ENCODE measurements at regions not wholly inside any gene's neighbourhood (a gene's known extent, or its start where the extent isn't known, plus 50 kb on each side); places are given as distances from the start of the nearest gene placed in this dataset.

DNA sequence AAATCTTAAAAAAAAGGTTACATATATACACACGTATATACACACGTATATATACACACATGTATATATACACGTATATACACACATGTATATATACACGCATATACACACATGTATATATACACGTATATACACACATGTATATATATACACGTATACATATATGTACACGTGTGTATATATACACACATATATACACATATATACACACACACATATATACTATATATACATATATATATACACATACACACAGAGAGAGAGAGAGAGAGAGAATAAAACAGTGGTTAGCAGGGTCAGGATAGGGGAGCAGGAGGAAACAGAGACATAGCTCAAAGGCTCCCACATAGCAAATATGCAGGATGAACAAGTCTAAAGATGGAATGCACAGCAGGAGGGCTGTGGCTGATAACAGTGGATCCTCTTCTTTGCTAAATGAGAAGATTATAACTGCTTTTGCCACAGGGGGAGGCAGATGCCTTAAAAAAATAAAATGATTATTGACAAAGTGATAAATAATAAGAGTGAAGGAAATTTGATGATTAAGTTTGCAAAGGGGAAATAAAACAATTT is 714.5 kb downstream of the UQCRFS1 start:
- H3K9me3 ChIP-seq (replicated peaks; ENCODE audit: low read length): no peaks in the 10 kb centered on the region
- H3K4me1 ChIP-seq (ENCODE audit: control insufficient read depth, insufficient read depth, low read length): peaks cover 3% of the 10 kb centered on the region
- H3K4me3 ChIP-seq (ENCODE audit: low read length): no peak overlapping the region
- no peaks in the 10 kb centered on the region for H3K36me3 ChIP-seq (ENCODE audit: insufficient read depth, low read length)
- H3K9ac ChIP-seq (ENCODE audit: low read depth, low read length): no peak overlapping the region
- no peaks in the 10 kb centered on the region for H3K27me3 ChIP-seq (ENCODE audit: control insufficient read depth, insufficient read depth, low read length)
- H3K4me2 ChIP-seq (ENCODE audit: low read length): no peak overlapping the region

DNA sequence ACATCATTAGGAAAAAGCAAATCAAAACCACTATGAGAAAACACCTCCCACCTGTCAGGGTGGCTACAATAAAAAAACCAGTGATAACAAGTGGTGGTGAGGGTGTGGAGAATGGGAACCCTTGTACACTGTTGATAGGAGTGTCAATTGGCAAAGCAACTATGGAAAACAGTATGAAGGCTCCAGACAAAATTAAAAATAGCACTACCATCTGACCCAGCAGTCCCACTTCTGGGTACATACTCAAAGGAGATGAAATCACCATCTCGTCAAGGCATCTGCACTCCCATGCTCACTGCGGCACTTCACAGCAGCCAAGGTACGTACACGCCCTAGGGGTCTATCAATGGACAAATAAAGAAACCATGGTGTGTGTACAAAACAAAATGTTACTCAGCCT is 715.1 kb downstream of the UQCRFS1 start:
- no peaks in the 10 kb centered on the region for H3K36me3 ChIP-seq (ENCODE audit: insufficient read depth, low read length)
- H3K4me1 ChIP-seq (ENCODE audit: control insufficient read depth, insufficient read depth, low read length): peaks cover 3% of the 10 kb centered on the region
- no peak overlapping the region for H3K4me3 ChIP-seq (ENCODE audit: low read length)
- no peaks in the 10 kb centered on the region for H3K9me3 ChIP-seq (replicated peaks; ENCODE audit: low read length)
- H3K27me3 ChIP-seq (ENCODE audit: control insufficient read depth, insufficient read depth, low read length): no peaks in the 10 kb centered on the region
- no peak overlapping the region for H3K4me2 ChIP-seq (ENCODE audit: low read length)
- no peak overlapping the region for H3K9ac ChIP-seq (ENCODE audit: low read depth, low read length)

DNA sequence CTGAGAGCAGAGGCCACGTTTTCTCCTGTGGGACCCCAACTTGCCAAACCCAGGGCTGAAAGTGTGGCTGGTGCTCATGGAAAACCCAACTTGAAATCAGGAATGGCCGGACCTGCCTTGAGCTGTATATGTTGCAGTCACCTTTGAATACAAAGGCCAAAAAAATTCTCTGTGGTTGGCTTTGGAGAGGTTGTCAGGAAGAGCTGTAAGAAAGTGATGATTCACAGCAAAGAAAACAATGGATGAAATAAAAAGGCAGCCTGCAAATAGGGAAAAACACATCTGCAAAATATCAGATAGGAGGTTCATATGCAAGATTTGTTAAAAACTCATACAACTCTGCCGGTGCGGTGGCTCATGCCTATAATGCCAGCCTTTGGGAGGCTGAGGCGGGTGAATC is 715.8 kb downstream of the UQCRFS1 start:
- no peak overlapping the region for H3K9ac ChIP-seq (ENCODE audit: low read depth, low read length)
- no peaks in the 10 kb centered on the region for H3K27me3 ChIP-seq (ENCODE audit: control insufficient read depth, insufficient read depth, low read length)
- H3K9me3 ChIP-seq (replicated peaks; ENCODE audit: low read length): no peaks in the 10 kb centered on the region
- no peak overlapping the region for H3K4me2 ChIP-seq (ENCODE audit: low read length)
- no peak overlapping the region for H3K4me3 ChIP-seq (ENCODE audit: low read length)
- no peaks in the 10 kb centered on the region for H3K36me3 ChIP-seq (ENCODE audit: insufficient read depth, low read length)
- H3K4me1 ChIP-seq (ENCODE audit: control insufficient read depth, insufficient read depth, low read length): peaks cover 3% of the 10 kb centered on the region

DNA sequence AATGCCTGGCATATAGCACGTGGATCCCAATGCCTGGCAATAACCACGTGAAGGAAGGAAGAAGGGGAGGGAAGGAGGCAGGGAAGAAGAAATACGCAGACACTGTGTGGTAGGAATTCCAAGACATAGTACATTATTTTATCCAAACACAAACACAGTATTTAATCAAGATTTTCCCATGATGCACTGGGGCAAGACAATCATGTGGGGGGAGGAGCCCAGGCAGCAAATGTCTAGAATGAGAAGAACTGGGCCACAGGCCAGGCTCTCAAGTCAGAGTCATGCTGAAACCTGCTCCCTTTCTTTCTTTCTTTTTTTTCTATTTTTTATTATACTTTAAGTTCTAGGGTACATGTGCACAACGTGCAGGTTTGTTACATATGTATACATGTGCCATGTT is 717.9 kb downstream of the UQCRFS1 start:
- no peaks in the 10 kb centered on the region for H3K27me3 ChIP-seq (ENCODE audit: control insufficient read depth, insufficient read depth, low read length)
- no peaks in the 10 kb centered on the region for H3K9me3 ChIP-seq (replicated peaks; ENCODE audit: low read length)
- H3K9ac ChIP-seq (ENCODE audit: low read depth, low read length): no peak overlapping the region
- H3K4me2 ChIP-seq (ENCODE audit: low read length): no peak overlapping the region
- H3K4me3 ChIP-seq (ENCODE audit: low read length): no peak overlapping the region
- no peaks in the 10 kb centered on the region for H3K36me3 ChIP-seq (ENCODE audit: insufficient read depth, low read length)
- H3K4me1 ChIP-seq (ENCODE audit: control insufficient read depth, insufficient read depth, low read length): peaks cover 3% of the 10 kb centered on the region

DNA sequence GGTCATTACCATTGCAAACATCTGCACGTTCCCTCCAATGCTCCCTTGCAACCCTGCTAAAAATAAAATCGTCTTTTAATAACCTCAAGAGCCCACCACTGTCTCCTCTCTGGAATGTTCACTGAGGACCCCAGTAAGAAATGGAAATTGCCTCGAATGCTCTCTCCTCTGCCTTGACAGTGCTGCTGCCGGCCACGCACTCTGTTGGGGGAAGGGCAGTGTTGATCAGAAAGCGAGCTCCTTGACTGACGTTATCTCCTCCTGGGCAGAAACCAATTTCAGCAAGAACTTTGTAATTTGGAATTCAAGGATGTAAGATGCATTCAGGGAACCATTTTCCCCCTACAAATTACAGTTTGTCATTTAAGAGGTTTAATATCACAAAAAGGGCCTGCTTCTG is 718.5 kb downstream of the UQCRFS1 start:
- no peak overlapping the region for H3K4me3 ChIP-seq (ENCODE audit: low read length)
- no peaks in the 10 kb centered on the region for H3K9me3 ChIP-seq (replicated peaks; ENCODE audit: low read length)
- no peak overlapping the region for H3K4me2 ChIP-seq (ENCODE audit: low read length)

DNA sequence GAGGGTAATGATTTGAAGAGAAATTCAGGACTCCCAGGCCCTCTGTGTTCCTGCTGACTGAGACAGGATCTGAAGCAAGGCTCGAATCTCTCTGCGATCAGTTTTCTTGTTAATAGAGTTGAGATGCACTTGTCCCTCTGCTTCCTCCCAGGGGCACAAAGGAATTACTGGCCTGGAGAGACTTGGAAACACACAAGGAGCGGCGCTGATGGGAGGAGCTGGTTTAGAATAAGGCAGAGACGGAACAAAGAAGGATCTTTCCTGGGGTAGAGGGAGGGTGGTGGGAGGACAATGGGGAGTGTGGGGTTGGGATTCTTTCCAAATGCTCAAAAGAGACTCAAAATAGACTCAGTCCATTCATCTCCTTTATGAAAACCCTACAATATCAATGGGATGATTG is 719.1 kb downstream of the UQCRFS1 start:
- H3K4me1 ChIP-seq (ENCODE audit: control insufficient read depth, insufficient read depth, low read length): peaks cover 3% of the 10 kb centered on the region
- no peaks in the 10 kb centered on the region for H3K36me3 ChIP-seq (ENCODE audit: insufficient read depth, low read length)

More for the DNA sequence above, 718.5 kb downstream of the UQCRFS1 start:
- Histone ChIP-seq H3K27me3 (ENCODE audit: control insufficient read depth, insufficient read depth, low read length) (no peaks in the 10 kb centered on the region), H3K36me3 (ENCODE audit: insufficient read depth, low read length) (no peaks in the 10 kb centered on the region), H3K9ac (ENCODE audit: low read depth, low read length) (no peak overlapping the region), H3K4me1 (ENCODE audit: control insufficient read depth, insufficient read depth, low read length) (peaks cover 3% of the 10 kb centered on the region)

DNA sequence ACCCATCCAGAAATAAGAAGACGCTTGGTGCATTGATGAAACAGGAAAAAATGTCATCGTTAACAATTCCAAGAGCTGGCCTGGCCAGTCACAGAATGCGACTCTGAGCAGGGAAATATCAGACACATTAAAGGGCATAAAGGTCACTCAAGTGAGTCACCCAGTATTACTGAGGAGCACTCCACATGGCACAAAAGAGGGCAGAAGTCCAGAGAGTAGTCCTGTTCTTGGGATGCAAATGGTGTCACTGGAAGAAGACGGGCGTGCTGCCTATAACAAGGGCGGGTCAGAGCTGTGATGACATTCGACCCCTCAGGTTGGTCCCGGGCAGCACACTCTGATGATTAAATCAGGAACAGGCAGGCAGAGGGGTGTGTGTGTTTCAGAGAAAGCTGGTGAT is 720.3 kb downstream of the UQCRFS1 start:
- H3K4me3 ChIP-seq (ENCODE audit: low read length): no peak overlapping the region
- H3K9ac ChIP-seq (ENCODE audit: low read depth, low read length): no peak overlapping the region
- H3K4me1 ChIP-seq (ENCODE audit: control insufficient read depth, insufficient read depth, low read length): peaks cover 3% of the 10 kb centered on the region
- no peaks in the 10 kb centered on the region for H3K36me3 ChIP-seq (ENCODE audit: insufficient read depth, low read length)
- no peaks in the 10 kb centered on the region for H3K27me3 ChIP-seq (ENCODE audit: control insufficient read depth, insufficient read depth, low read length)
- H3K9me3 ChIP-seq (replicated peaks; ENCODE audit: low read length): no peaks in the 10 kb centered on the region
- no peak overlapping the region for H3K4me2 ChIP-seq (ENCODE audit: low read length)

More for the DNA sequence above, 719.1 kb downstream of the UQCRFS1 start:
- no peak overlapping the region for H3K4me3 ChIP-seq (ENCODE audit: low read length)
- no peak overlapping the region for H3K9ac ChIP-seq (ENCODE audit: low read depth, low read length)
- H3K9me3 ChIP-seq (replicated peaks; ENCODE audit: low read length): no peaks in the 10 kb centered on the region
- no peak overlapping the region for H3K4me2 ChIP-seq (ENCODE audit: low read length)
- H3K27me3 ChIP-seq (ENCODE audit: control insufficient read depth, insufficient read depth, low read length): no peaks in the 10 kb centered on the region

DNA sequence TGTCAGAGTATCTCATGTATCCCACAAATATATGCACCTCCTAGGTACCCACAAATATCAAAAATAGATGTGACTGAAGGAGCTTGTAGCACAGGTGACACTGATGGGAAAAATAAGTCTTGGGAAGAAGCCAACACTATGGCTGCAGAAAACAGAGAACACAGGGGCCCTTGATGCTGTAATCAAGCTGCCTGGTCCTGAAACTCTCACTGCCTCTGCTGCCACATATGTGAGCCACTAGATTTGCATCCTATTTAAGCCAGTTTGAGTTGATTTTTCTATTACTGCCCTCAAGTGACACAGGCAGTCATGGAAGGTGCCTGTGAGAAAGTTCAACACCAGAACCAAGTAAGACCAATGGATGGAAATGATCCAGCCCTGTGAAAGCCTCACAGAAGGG is 720.8 kb downstream of the UQCRFS1 start:
- Histone ChIP-seq H3K4me1 (ENCODE audit: control insufficient read depth, insufficient read depth, low read length) (peaks cover 3% of the 10 kb centered on the region), H3K9me3 (replicated peaks; ENCODE audit: low read length) (no peaks in the 10 kb centered on the region)

DNA sequence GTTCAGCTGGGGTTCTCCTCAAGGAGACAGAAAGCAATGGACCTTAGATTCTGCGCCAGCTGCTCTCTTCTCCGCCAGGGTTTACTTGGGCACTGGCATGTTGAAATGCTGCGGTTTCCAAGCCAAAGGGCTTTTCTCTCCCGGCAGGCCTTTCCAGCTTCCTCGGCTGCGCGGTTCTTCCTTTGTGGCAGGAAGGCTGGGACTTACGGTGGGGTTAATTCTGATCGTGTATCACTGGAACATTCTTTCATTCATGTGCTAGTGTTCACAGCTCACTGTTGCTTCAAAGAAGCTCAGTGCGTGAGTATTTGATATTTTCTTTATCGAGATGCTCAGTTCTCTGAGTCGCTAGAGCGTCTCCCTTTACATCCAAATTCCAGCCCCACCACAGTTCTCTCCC is 723.2 kb downstream of the UQCRFS1 start:
- no peaks in the 10 kb centered on the region for H3K9me3 ChIP-seq (replicated peaks; ENCODE audit: low read length)
- no peak overlapping the region for H3K4me3 ChIP-seq (ENCODE audit: low read length)
- H3K4me2 ChIP-seq (ENCODE audit: low read length): no peak overlapping the region
- no peaks in the 10 kb centered on the region for H3K4me1 ChIP-seq (ENCODE audit: control insufficient read depth, insufficient read depth, low read length)
- H3K9ac ChIP-seq (ENCODE audit: low read depth, low read length): no peak overlapping the region
- H3K27me3 ChIP-seq (ENCODE audit: control insufficient read depth, insufficient read depth, low read length): no peaks in the 10 kb centered on the region
- no peaks in the 10 kb centered on the region for H3K36me3 ChIP-seq (ENCODE audit: insufficient read depth, low read length)

More for the DNA sequence above, 720.8 kb downstream of the UQCRFS1 start:
- Histone ChIP-seq H3K9ac (ENCODE audit: low read depth, low read length) (no peak overlapping the region), H3K4me3 (ENCODE audit: low read length) (no peak overlapping the region), H3K4me2 (ENCODE audit: low read length) (no peak overlapping the region), H3K27me3 (ENCODE audit: control insufficient read depth, insufficient read depth, low read length) (no peaks in the 10 kb centered on the region), H3K36me3 (ENCODE audit: insufficient read depth, low read length) (no peaks in the 10 kb centered on the region)

DNA sequence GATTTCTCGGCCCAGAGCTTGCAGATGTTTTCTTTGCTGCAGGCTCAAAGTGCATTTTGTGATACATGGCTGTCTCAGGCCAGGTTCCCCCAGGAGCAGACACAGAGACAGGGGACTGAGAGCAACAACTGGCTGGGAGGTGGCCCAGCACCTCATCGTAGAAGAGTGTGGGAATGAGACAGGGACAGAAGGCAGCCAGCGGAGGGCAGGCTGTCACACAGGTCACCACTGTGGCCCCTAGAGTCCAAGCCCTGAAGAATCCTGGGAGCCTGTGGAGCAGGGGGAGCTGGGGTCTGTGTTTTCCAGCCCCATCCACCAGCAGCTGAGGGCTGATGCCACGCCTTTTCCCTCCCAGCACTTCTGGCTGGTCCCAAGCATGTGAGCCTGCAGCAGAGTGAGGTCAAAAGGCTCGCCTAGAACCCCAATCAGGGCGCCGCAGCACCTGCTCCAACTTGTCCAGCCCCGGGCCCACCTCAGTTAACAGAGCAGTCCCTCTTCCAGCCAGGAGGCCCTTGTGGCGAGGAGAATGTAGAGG is 723.8 kb downstream of the UQCRFS1 start:
- no peaks in the 10 kb centered on the region for H3K36me3 ChIP-seq (ENCODE audit: insufficient read depth, low read length)
- H3K4me2 ChIP-seq (ENCODE audit: low read length): no peak overlapping the region
- no peaks in the 10 kb centered on the region for H3K9me3 ChIP-seq (replicated peaks; ENCODE audit: low read length)
- H3K27me3 ChIP-seq (ENCODE audit: control insufficient read depth, insufficient read depth, low read length): no peaks in the 10 kb centered on the region
- no peak overlapping the region for H3K9ac ChIP-seq (ENCODE audit: low read depth, low read length)
- H3K4me3 ChIP-seq (ENCODE audit: low read length): no peak overlapping the region
- H3K4me1 ChIP-seq (ENCODE audit: control insufficient read depth, insufficient read depth, low read length): no peaks in the 10 kb centered on the region

DNA sequence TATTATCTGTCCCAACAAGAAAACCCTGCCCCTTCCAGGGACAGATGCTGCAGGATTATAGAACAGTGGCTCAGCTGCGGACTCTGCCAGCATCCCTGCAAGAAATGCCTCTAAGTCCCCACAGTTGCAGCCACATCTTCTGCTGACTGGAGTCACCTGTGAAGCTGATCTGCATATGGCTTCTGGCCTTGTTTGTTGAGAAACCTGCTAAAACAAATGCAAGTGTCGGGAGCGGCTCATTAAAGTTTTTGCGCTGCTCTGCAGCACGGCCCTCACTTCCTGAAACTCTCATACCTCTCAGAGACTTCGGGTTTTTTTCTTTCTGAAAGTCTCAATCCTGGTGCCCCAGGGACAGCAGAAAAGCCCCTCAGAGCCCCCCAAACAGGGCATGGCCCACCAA is 725.0 kb downstream of the UQCRFS1 start:
- Histone ChIP-seq H3K9ac (ENCODE audit: low read depth, low read length) (no peak overlapping the region), H3K4me2 (ENCODE audit: low read length) (no peak overlapping the region), H3K9me3 (replicated peaks; ENCODE audit: low read length) (no peaks in the 10 kb centered on the region), H3K4me1 (ENCODE audit: control insufficient read depth, insufficient read depth, low read length) (no peaks in the 10 kb centered on the region), H3K36me3 (ENCODE audit: insufficient read depth, low read length) (no peaks in the 10 kb centered on the region), H3K27me3 (ENCODE audit: control insufficient read depth, insufficient read depth, low read length) (no peaks in the 10 kb centered on the region), H3K4me3 (ENCODE audit: low read length) (no peak overlapping the region)

DNA sequence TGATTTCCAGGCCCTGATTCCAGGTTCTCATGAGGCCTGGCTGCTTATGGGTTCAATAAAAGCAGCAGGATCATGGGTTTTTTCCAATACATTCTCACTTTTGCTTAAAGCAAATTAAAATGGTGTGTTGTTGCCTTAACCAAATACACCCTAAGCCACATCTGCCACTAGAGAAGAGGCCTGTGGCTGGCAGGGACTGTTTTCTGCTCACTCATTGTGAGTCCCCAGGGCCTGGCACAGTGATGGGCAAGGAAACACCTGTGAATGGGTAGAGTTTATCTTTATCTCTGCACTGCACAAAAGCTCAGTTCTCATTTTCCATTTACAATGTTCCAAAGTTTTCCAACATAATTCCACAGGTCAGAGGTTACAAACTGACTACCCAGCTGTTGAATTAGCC is 726.0 kb downstream of the UQCRFS1 start:
- H3K9me3 ChIP-seq (replicated peaks; ENCODE audit: low read length): no peaks in the 10 kb centered on the region
- H3K27me3 ChIP-seq (ENCODE audit: control insufficient read depth, insufficient read depth, low read length): no peaks in the 10 kb centered on the region
- no peak overlapping the region for H3K4me2 ChIP-seq (ENCODE audit: low read length)
- H3K36me3 ChIP-seq (ENCODE audit: insufficient read depth, low read length): no peaks in the 10 kb centered on the region
- no peaks in the 10 kb centered on the region for H3K4me1 ChIP-seq (ENCODE audit: control insufficient read depth, insufficient read depth, low read length)
- H3K4me3 ChIP-seq (ENCODE audit: low read length): no peak overlapping the region
- H3K9ac ChIP-seq (ENCODE audit: low read depth, low read length): no peak overlapping the region
